ENCODE measurements at regions not wholly inside any gene's neighbourhood (a gene's known extent, or its start where the extent isn't known, plus 50 kb on each side); places are given as distances from the start of the nearest gene placed in this dataset.

- in situ Hi-C loops (cut with HindIII; ENCODE audit: low pct_unique_long_range_greater_than_20kb, low sequenced_read_pairs), result no loop called here
- DNase-seq (ENCODE audit: low read depth, low spot score), result no peak
Observed at GRCh38 chr11:27205250-27205649, 157.8 kb downstream of the CCDC34 start.

GRCh38 chr11:27204529-27204928 lies 158.5 kb downstream of the CCDC34 start:
- DNase-seq (ENCODE audit: low read depth, low spot score), result no peak
- in situ Hi-C loops (cut with HindIII; ENCODE audit: low pct_unique_long_range_greater_than_20kb, low sequenced_read_pairs), result no loop called here

GRCh38 chr11:27203077-27203647 lies 159.9 kb downstream of the CCDC34 start:
- no peak for DNase-seq (ENCODE audit: low read depth, low spot score)
- in situ Hi-C loops (cut with HindIII; ENCODE audit: low pct_unique_long_range_greater_than_20kb, low sequenced_read_pairs), result no loop called here

- in situ Hi-C loops (cut with HindIII; ENCODE audit: low pct_unique_long_range_greater_than_20kb, low sequenced_read_pairs), result no loop called here
- peak; percentile 79 for DNase-seq (ENCODE audit: low read depth, low spot score)
Observed at GRCh38 chr11:27201454-27202302, 161.1 kb downstream of the BBOX1 start.

GRCh38 chr11:27200779-27201453 lies 160.3 kb downstream of the BBOX1 start:
- in situ Hi-C loops (cut with HindIII; ENCODE audit: low pct_unique_long_range_greater_than_20kb, low sequenced_read_pairs), result no loop called here

GRCh38 chr11:27196203-27196897 lies 155.7 kb downstream of the BBOX1 start:
- in situ Hi-C loops (cut with HindIII; ENCODE audit: low pct_unique_long_range_greater_than_20kb, low sequenced_read_pairs), result no loop called here
- DNase-seq (ENCODE audit: low read depth, low spot score), result no peak

More at GRCh38 chr11:27200779-27201453, 160.3 kb downstream of the BBOX1 start:
- no peak for DNase-seq (ENCODE audit: low read depth, low spot score)

- no peak for DNase-seq (ENCODE audit: low read depth, low spot score)
- in situ Hi-C loops (cut with HindIII; ENCODE audit: low pct_unique_long_range_greater_than_20kb, low sequenced_read_pairs), result no loop called here
Observed at GRCh38 chr11:27195837-27196202, 155.2 kb downstream of the BBOX1 start.

GRCh38 chr11:27194976-27195375 lies 154.4 kb downstream of the BBOX1 start:
- in situ Hi-C loops (cut with HindIII; ENCODE audit: low pct_unique_long_range_greater_than_20kb, low sequenced_read_pairs), result no loop called here

GRCh38 chr11:27193434-27194225 lies 153.0 kb downstream of the BBOX1 start:
- no peak for DNase-seq (ENCODE audit: low read depth, low spot score)
- in situ Hi-C loops (cut with HindIII; ENCODE audit: low pct_unique_long_range_greater_than_20kb, low sequenced_read_pairs), result no loop called here

More at GRCh38 chr11:27194976-27195375, 154.4 kb downstream of the BBOX1 start:
- DNase-seq (ENCODE audit: low read depth, low spot score), result no peak

- in situ Hi-C loops (cut with HindIII; ENCODE audit: low pct_unique_long_range_greater_than_20kb, low sequenced_read_pairs), result no loop called here
- no peak for DNase-seq (ENCODE audit: low read depth, low spot score)
Observed at GRCh38 chr11:27192184-27192583, 151.6 kb downstream of the BBOX1 start.

GRCh38 chr11:27191639-27192038 lies 151.0 kb downstream of the BBOX1 start:
- in situ Hi-C loops (cut with HindIII; ENCODE audit: low pct_unique_long_range_greater_than_20kb, low sequenced_read_pairs), result no loop called here
- no peak for DNase-seq (ENCODE audit: low read depth, low spot score)

- DNase-seq (ENCODE audit: low read depth, low spot score), result no peak
- in situ Hi-C loops (cut with HindIII; ENCODE audit: low pct_unique_long_range_greater_than_20kb, low sequenced_read_pairs), result no loop called here
Observed at GRCh38 chr11:27188696-27189095, 148.1 kb downstream of the BBOX1 start.

GRCh38 chr11:27187848-27188621 lies 147.4 kb downstream of the BBOX1 start:
- no peak for DNase-seq (ENCODE audit: low read depth, low spot score)
- in situ Hi-C loops (cut with HindIII; ENCODE audit: low pct_unique_long_range_greater_than_20kb, low sequenced_read_pairs), result no loop called here

- in situ Hi-C loops (cut with HindIII; ENCODE audit: low pct_unique_long_range_greater_than_20kb, low sequenced_read_pairs), result no loop called here
- DNase-seq (ENCODE audit: low read depth, low spot score), result no peak
Observed at GRCh38 chr11:27187075-27187847, 146.6 kb downstream of the BBOX1 start.

GRCh38 chr11:27186580-27186979 lies 146.0 kb downstream of the BBOX1 start:
- in situ Hi-C loops (cut with HindIII; ENCODE audit: low pct_unique_long_range_greater_than_20kb, low sequenced_read_pairs), result no loop called here
- DNase-seq (ENCODE audit: low read depth, low spot score), result no peak
